IMR-90 (cell line): ENCODE measurements at regions not wholly inside any gene's neighbourhood (a gene's known extent, or its start where the extent isn't known, plus 50 kb on each side); places are given as distances from the start of the nearest gene placed in this dataset.

ENCODE experiments used
- BHLHE40 ChIP-seq: fragments of 150-350 bp; IDR thresholded peaks from 2 replicates; pipeline ENCODE4 v1.6.1; 2016; ENCODE audit warnings: mild to moderate bottlenecking, low read depth, low read length
- FOS ChIP-seq: fragments of 150-350 bp; IDR thresholded peaks from 2 replicates; pipeline ENCODE4 v1.6.1; 2016; ENCODE audit warnings: low read depth, low read length
- SMC3 ChIP-seq: fragments of 150-350 bp; IDR thresholded peaks from 2 replicates; pipeline ENCODE4 v1.6.1; 2016; ENCODE audit warnings: low read depth, mild to moderate bottlenecking, antibody characterized with exemption, low read length, moderate library complexity
- TF ChIP-seq, protein P1 (sequence below): conservative IDR thresholded peaks from 2 replicates; pipeline ENCODE4 v1.5.1; 2012; ENCODE audit warnings: mild to moderate bottlenecking, low read depth, low read length, improper control_type of control experiment

- TF ChIP-seq, protein P1, sequence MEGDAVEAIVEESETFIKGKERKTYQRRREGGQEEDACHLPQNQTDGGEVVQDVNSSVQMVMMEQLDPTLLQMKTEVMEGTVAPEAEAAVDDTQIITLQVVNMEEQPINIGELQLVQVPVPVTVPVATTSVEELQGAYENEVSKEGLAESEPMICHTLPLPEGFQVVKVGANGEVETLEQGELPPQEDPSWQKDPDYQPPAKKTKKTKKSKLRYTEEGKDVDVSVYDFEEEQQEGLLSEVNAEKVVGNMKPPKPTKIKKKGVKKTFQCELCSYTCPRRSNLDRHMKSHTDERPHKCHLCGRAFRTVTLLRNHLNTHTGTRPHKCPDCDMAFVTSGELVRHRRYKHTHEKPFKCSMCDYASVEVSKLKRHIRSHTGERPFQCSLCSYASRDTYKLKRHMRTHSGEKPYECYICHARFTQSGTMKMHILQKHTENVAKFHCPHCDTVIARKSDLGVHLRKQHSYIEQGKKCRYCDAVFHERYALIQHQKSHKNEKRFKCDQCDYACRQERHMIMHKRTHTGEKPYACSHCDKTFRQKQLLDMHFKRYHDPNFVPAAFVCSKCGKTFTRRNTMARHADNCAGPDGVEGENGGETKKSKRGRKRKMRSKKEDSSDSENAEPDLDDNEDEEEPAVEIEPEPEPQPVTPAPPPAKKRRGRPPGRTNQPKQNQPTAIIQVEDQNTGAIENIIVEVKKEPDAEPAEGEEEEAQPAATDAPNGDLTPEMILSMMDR = no peak
- TF ChIP-seq FOS (no peak), SMC3 (no peak), BHLHE40 (no peak)
Measured at GRCh38 chr1:90262791-90263190, 267.9 kb downstream of the ZNF326 start.
